IMR-90 (cell line): ENCODE measurements at regions not wholly inside any gene's neighbourhood (a gene's known extent, or its start where the extent isn't known, plus 50 kb on each side); places are given as distances from the start of the nearest gene placed in this dataset.
A peak's percentile ranks its signal among the peaks of the same experiment; 100 is the strongest.

Experiments
- ATAC-seq: fragments of 200-7000 bp; cut with Tn5 transposase; 2 replicates; pipeline ENCODE4 v1.9.1; 2020; ENCODE audit warnings: low read depth, mild to moderate bottlenecking, moderate library complexity
- BruUV-seq: library from RNA; stranded (reverse); fragments of 400-500 nt; replicated peaks from 2 replicates; lab custom pipeline; 2021; lab: Mats Ljungman, UMichigan
- CTCF ChIA-PET: fragments of 300-600 bp; formaldehyde crosslinking; extraction: SDS; loops from one replicate; lab custom pipeline; 2021; ENCODE audit warnings: antibody characterized with exemption; lab: Yijun Ruan, JAX
- POLR2A ChIA-PET: fragments of 300-600 bp; sonication (Branson Sonifier 250); formaldehyde crosslinking; loops from one replicate; lab custom pipeline; 2022; ENCODE audit warnings: antibody characterized with exemption; ENCODE audit not compliant: unreplicated experiment; lab: Charles Lee
- DNase-seq: peaks from one replicate; pipeline ENCODE4 v3.0.0; 2013
- H2AFZ ChIP-seq: replicated peaks from 2 replicates; pipeline ENCODE3; 2013; ENCODE audit warnings: low read length, mild to moderate bottlenecking; ENCODE audit not compliant: poor library complexity
- H2AK5ac ChIP-seq: 2 replicates; pipeline ENCODE4 v1.6.1; 2013; ENCODE audit warnings: low read depth, low read length, inconsistent platforms
- H2AK9ac ChIP-seq: replicated peaks from 2 replicates; pipeline ENCODE3; 2013; ENCODE audit warnings: mild to moderate bottlenecking, low read depth, low read length, moderate library complexity; ENCODE audit not compliant: poor library complexity
- H2BK120ac ChIP-seq: 2 replicates; pipeline ENCODE4 v1.6.1; 2013; ENCODE audit warnings: low read depth, low read length, inconsistent platforms
- H2BK15ac ChIP-seq: 3 replicates; pipeline ENCODE4 v1.6.1; 2013; ENCODE audit warnings: low read depth, low read length, inconsistent platforms
- H2BK20ac ChIP-seq: 2 replicates; pipeline ENCODE4 v1.6.1; 2013; ENCODE audit warnings: low read depth, mild to moderate bottlenecking, inconsistent platforms, low read length, moderate library complexity
- H2BK5ac ChIP-seq: 2 replicates; pipeline ENCODE4 v1.6.1; 2013; ENCODE audit warnings: mild to moderate bottlenecking, low read depth, low read length, inconsistent platforms; ENCODE audit not compliant: poor library complexity, severe bottlenecking
- H3K14ac ChIP-seq: replicated peaks from 2 replicates; pipeline ENCODE4 v1.6.1; 2013; ENCODE audit warnings: low read depth, low read length, inconsistent platforms
- H3K18ac ChIP-seq: 2 replicates; pipeline ENCODE4 v1.6.1; 2013; ENCODE audit warnings: low read depth, low read length, control low read depth
- H3K23ac ChIP-seq: 2 replicates; pipeline ENCODE4 v1.6.1; 2013; ENCODE audit warnings: low read depth, low read length, inconsistent platforms
- H3K27ac ChIP-seq: 2 replicates; pipeline ENCODE4 v1.5.1; 2013; ENCODE audit warnings: mild to moderate bottlenecking, control low read depth, low read length; ENCODE audit not compliant: insufficient read depth
- H3K27me3 ChIP-seq: 2 replicates; pipeline ENCODE4 v1.6.1; 2013; ENCODE audit warnings: low read length; ENCODE audit not compliant: control insufficient read depth, insufficient read depth
- H3K36me3 ChIP-seq: 2 replicates; pipeline ENCODE4 v1.6.1; 2013; ENCODE audit warnings: low read length, mixed read lengths; ENCODE audit not compliant: control insufficient read depth, insufficient read depth
- H3K4ac ChIP-seq: 2 replicates; pipeline ENCODE4 v1.6.1; 2013; ENCODE audit warnings: low read depth, low read length, inconsistent platforms
- H3K4me1 ChIP-seq: 2 replicates; pipeline ENCODE4 v1.6.1; 2013; ENCODE audit warnings: low read length, mixed read lengths; ENCODE audit not compliant: control insufficient read depth, insufficient read depth
- H3K4me2 ChIP-seq: 2 replicates; pipeline ENCODE4 v1.6.1; 2013; ENCODE audit warnings: low read depth, mild to moderate bottlenecking, control low read depth, low read length, moderate library complexity
- H3K4me3 ChIP-seq: 2 replicates; pipeline ENCODE4 v1.5.1; 2013; ENCODE audit warnings: low read depth, mild to moderate bottlenecking, control low read depth, low read length, moderate library complexity; ENCODE audit not compliant: insufficient read depth
- H3K56ac ChIP-seq: 2 replicates; pipeline ENCODE4 v1.6.1; 2013; ENCODE audit warnings: low read length, inconsistent platforms; ENCODE audit not compliant: insufficient read depth; ENCODE audit errors: extremely low read depth
- H3K79me1 ChIP-seq, 2 experiments: 2 replicates each; pipeline ENCODE4 v1.6.1; 2013; ENCODE audit warnings: low read length in 2 of 2, inconsistent platforms in 1 of 2, low read depth in 1 of 2
- H3K9ac ChIP-seq: 2 replicates; pipeline ENCODE4 v1.6.1; 2013; ENCODE audit warnings: low read depth, low read length, control low read depth
- H3K9me1 ChIP-seq: 2 replicates; pipeline ENCODE4 v1.6.1; 2013; ENCODE audit warnings: low read length, inconsistent platforms; ENCODE audit not compliant: insufficient read depth
- H3K9me3 ChIP-seq: 2 replicates; pipeline ENCODE4 v1.6.1; 2013; ENCODE audit warnings: low read length; ENCODE audit not compliant: control insufficient read depth, insufficient read depth
- H4K20me1 ChIP-seq: 2 replicates; pipeline ENCODE4 v1.6.1; 2013; ENCODE audit warnings: low read length, inconsistent platforms; ENCODE audit not compliant: insufficient read depth
- H4K5ac ChIP-seq: 2 replicates; pipeline ENCODE4 v1.6.1; 2013; ENCODE audit warnings: mild to moderate bottlenecking, low read depth, low read length, control low read depth
- H4K8ac ChIP-seq, 2 experiments: 2 replicates each; pipeline ENCODE4 v1.6.1; 2013; ENCODE audit warnings: low read depth in 2 of 2, low read length in 2 of 2, control low read depth in 1 of 2, inconsistent platforms in 1 of 2
- H4K91ac ChIP-seq: 2 replicates; pipeline ENCODE4 v1.6.1; 2013; ENCODE audit warnings: low read depth, low read length, inconsistent platforms; ENCODE audit not compliant: insufficient read depth
- BHLHE40 ChIP-seq: fragments of 150-350 bp; IDR thresholded peaks from 2 replicates; pipeline ENCODE4 v1.6.1; 2016; ENCODE audit warnings: mild to moderate bottlenecking, low read depth, low read length
- CEBPB ChIP-seq: IDR thresholded peaks from 2 replicates; pipeline ENCODE4 v1.6.1; 2012; ENCODE audit warnings: low read depth, low read length, improper control_type of control experiment
- CHD1 ChIP-seq: IDR thresholded peaks from 2 replicates; pipeline ENCODE4 v1.6.1; 2012; ENCODE audit warnings: low read depth, low read length, improper control_type of control experiment
- FOS ChIP-seq: fragments of 150-350 bp; IDR thresholded peaks from 2 replicates; pipeline ENCODE4 v1.6.1; 2016; ENCODE audit warnings: low read depth, low read length
- MAFK ChIP-seq: IDR thresholded peaks from 2 replicates; pipeline ENCODE4 v1.6.1; 2012; ENCODE audit warnings: low read depth, low read length, improper control_type of control experiment
- MAZ ChIP-seq: IDR thresholded peaks from 2 replicates; pipeline ENCODE4 v1.6.1; 2012; ENCODE audit warnings: low read depth, mild to moderate bottlenecking, low read length, improper control_type of control experiment, moderate library complexity, borderline replicate concordance
- MXI1 ChIP-seq: IDR thresholded peaks from 2 replicates; pipeline ENCODE4 v1.6.1; 2012; ENCODE audit warnings: low read depth, mild to moderate bottlenecking, low read length, moderate library complexity, borderline replicate concordance
- NFE2L2 ChIP-seq: fragments of 150-350 bp; IDR thresholded peaks from 2 replicates; pipeline ENCODE4 v1.6.1; 2016; ENCODE audit warnings: low read depth, mild to moderate bottlenecking, low read length
- POLR2A ChIP-seq: IDR thresholded peaks from 2 replicates; pipeline ENCODE4 v1.6.1; 2012; ENCODE audit warnings: mild to moderate bottlenecking, low read depth, low read length
- RAD21 ChIP-seq: IDR thresholded peaks from 2 replicates; pipeline ENCODE4 v1.6.1; 2012; ENCODE audit warnings: low read length, improper control_type of control experiment
- RCOR1 ChIP-seq: IDR thresholded peaks from 2 replicates; pipeline ENCODE4 v1.6.1; 2012; ENCODE audit warnings: mild to moderate bottlenecking, low read length, improper control_type of control experiment; ENCODE audit not compliant: insufficient replicate concordance
- RFX5 ChIP-seq: IDR thresholded peaks from 2 replicates; pipeline ENCODE4 v1.8.0; 2012; ENCODE audit warnings: low read depth, mild to moderate bottlenecking, low read length, moderate library complexity
- SMC3 ChIP-seq: fragments of 150-350 bp; IDR thresholded peaks from 2 replicates; pipeline ENCODE4 v1.6.1; 2016; ENCODE audit warnings: low read depth, mild to moderate bottlenecking, antibody characterized with exemption, low read length, moderate library complexity
- WGBS, 2 experiments: methylation state at CpG; one replicate each; pipeline versions ENCODE4 v1.1.5 to v1.1.7; 2013; ENCODE audit warnings: missing lambda C conversion rate in 2 of 2; ENCODE audit not compliant: insufficient read length in 1 of 2; ENCODE audit errors: extremely low coverage in 2 of 2; 5-methylcytosine and 5-hydroxymethylcytosine counted together
- dilution Hi-C: fragments of 300-500 bp; cut with HindIII; formaldehyde crosslinking; loops from one replicate; pipeline ENCODE4 v1.14.3; 2018; ENCODE audit warnings: low sequenced_read_pairs; ENCODE audit not compliant: unreplicated experiment
- in situ Hi-C: fragments of 300-500 bp; cut with MboI; formaldehyde crosslinking; loops from 3 replicates; pipeline ENCODE4 v1.14.3; 2019; ENCODE audit warnings: low sequenced_read_pairs, inconsistent platforms, mixed read lengths
- intact Hi-C: fragments of 100-400 bp; cut with micrococcal nuclease; formaldehyde crosslinking; loops from 2 replicates; pipeline ENCODE4 v1.10.0; 2022
- TF ChIP-seq, protein P1 (sequence below): fragments of 150-350 bp; IDR thresholded peaks from 2 replicates; pipeline ENCODE4 v1.6.1; 2016; ENCODE audit warnings: low read depth, mild to moderate bottlenecking, low read length, moderate library complexity, borderline replicate concordance
- TF ChIP-seq, protein P2 (sequence below): conservative IDR thresholded peaks from 2 replicates; pipeline ENCODE4 v1.5.1; 2012; ENCODE audit warnings: mild to moderate bottlenecking, low read depth, low read length, improper control_type of control experiment
- TF ChIP-seq, protein P3 (sequence below): fragments of 150-350 bp; IDR thresholded peaks from 2 replicates; pipeline ENCODE4 v1.6.1; 2017; ENCODE audit warnings: mild to moderate bottlenecking, antibody characterized with exemption, low read length, low read depth

DNA sequence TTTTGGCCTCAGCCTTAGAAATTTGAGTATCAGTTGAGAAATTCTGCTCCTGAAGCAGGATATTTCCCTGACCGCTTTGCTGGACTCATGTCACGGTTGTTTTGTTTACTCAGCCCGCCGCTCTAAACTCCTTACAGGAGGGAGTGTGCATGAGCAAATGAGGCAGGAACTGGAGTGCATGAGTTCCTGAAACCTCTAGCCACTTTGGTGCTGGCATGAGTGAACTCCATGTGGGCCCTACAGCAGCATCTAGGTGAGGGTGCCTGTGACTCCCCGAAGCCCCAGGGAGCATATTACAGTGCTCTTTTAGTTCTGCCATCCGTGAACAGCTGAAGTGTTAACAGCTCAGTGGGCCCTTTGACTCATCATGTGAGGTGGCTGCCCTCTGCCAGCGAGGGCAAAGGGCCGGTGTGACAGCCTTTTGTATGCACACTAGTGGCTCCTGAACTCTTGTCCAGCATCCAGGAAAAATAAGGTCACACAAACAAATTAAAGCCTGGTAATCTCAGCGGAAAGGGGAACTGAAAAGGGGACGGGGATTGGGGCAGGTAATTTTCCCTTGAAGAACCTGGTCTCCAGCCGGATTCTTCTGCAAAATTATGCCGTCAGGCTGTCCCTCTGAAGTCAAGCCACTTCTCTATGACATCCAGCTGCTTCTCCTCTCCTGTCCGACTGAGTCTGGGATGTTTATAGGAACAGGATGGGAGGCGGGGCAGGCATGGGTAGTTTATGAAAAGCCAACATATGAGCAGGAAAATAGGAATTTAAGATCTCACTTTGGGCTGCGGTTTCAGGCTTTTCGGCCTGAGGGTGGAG is 1668.7 kb downstream of the SUCLG1 start:
- no TSS peak for BruUV-seq
- no peak overlapping the region for H2BK15ac ChIP-seq
- H3K27me3 ChIP-seq: no peaks in the 10 kb centered on the region
- H3K4me3 ChIP-seq: no peak overlapping the region
- DNase-seq (peak; percentile 11), ATAC-seq (peak; percentile 64)
- H4K8ac ChIP-seq: no peak overlapping the region
- no peak overlapping the region for H3K4ac ChIP-seq
- H4K91ac ChIP-seq: no peak overlapping the region
- no peaks in the 10 kb centered on the region for H4K20me1 ChIP-seq
- no peak overlapping the region for H2BK20ac ChIP-seq
- H3K23ac ChIP-seq: no peak overlapping the region; the same call in 1 of the 2 replicates
- H2AK5ac ChIP-seq: no peak overlapping the region
- dilution Hi-C loops (no loop called here), intact Hi-C loops (no loop called here), in situ Hi-C loops (no loop called here)
- no peaks in the 10 kb centered on the region for H3K4me1 ChIP-seq
- H3K56ac ChIP-seq: no peak overlapping the region
- TF ChIP-seq CHD1 (no peak), RFX5 (no peak), FOS (no peak), MAFK (no peak), NFE2L2 (no peak), RCOR1 (no peak), POLR2A (no peak), BHLHE40 (no peak), SMC3 (no peak), MXI1 (no peak), MAZ (no peak), CEBPB (no peak), RAD21 (no peak)
- TF ChIP-seq, protein P1, sequence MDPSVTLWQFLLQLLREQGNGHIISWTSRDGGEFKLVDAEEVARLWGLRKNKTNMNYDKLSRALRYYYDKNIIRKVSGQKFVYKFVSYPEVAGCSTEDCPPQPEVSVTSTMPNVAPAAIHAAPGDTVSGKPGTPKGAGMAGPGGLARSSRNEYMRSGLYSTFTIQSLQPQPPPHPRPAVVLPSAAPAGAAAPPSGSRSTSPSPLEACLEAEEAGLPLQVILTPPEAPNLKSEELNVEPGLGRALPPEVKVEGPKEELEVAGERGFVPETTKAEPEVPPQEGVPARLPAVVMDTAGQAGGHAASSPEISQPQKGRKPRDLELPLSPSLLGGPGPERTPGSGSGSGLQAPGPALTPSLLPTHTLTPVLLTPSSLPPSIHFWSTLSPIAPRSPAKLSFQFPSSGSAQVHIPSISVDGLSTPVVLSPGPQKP: no peak
- TF ChIP-seq, protein P2, sequence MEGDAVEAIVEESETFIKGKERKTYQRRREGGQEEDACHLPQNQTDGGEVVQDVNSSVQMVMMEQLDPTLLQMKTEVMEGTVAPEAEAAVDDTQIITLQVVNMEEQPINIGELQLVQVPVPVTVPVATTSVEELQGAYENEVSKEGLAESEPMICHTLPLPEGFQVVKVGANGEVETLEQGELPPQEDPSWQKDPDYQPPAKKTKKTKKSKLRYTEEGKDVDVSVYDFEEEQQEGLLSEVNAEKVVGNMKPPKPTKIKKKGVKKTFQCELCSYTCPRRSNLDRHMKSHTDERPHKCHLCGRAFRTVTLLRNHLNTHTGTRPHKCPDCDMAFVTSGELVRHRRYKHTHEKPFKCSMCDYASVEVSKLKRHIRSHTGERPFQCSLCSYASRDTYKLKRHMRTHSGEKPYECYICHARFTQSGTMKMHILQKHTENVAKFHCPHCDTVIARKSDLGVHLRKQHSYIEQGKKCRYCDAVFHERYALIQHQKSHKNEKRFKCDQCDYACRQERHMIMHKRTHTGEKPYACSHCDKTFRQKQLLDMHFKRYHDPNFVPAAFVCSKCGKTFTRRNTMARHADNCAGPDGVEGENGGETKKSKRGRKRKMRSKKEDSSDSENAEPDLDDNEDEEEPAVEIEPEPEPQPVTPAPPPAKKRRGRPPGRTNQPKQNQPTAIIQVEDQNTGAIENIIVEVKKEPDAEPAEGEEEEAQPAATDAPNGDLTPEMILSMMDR: no peak
- TF ChIP-seq, protein P3, sequence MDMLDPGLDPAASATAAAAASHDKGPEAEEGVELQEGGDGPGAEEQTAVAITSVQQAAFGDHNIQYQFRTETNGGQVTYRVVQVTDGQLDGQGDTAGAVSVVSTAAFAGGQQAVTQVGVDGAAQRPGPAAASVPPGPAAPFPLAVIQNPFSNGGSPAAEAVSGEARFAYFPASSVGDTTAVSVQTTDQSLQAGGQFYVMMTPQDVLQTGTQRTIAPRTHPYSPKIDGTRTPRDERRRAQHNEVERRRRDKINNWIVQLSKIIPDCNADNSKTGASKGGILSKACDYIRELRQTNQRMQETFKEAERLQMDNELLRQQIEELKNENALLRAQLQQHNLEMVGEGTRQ: no peak
- ChIA-PET POLR2A (no interaction called here), CTCF (no interaction called here)
- no peak overlapping the region; the same call in 1 of the 2 replicates for H3K4me2 ChIP-seq
- no peak overlapping the region for H2BK120ac ChIP-seq
- no peaks in the 10 kb centered on the region for H3K79me1 ChIP-seq
- H3K9me1 ChIP-seq: no peaks in the 10 kb centered on the region
- no peaks in the 10 kb centered on the region for H3K36me3 ChIP-seq
- H3K14ac ChIP-seq: no peak overlapping the region
- H4K5ac ChIP-seq: no peak overlapping the region
- H3K9me3 ChIP-seq: no peaks in the 10 kb centered on the region
- H2AK9ac ChIP-seq: no peak overlapping the region
- 10% methylated on average over 2 of the region's 16 CpGs; no CpG with 5 or more reads in 1 of the 2 experiments for WGBS, 2 experiments
- no peak overlapping the region for H3K9ac ChIP-seq
- no peak overlapping the region for H2BK5ac ChIP-seq
- peak overlapping the region; percentile 51 for H2AFZ ChIP-seq
- no peak overlapping the region for H3K18ac ChIP-seq
- H3K27ac ChIP-seq: no peak overlapping the region
